ENCODE measurements at regions not wholly inside any gene's neighbourhood (a gene's known extent, or its start where the extent isn't known, plus 50 kb on each side); places are given as distances from the start of the nearest gene placed in this dataset.
"Not testable (repeated sequence)": the region's sequence is repeated elsewhere in the genome, so short reads cannot be mapped to it uniquely, and the experiment has no call there.

DNA sequence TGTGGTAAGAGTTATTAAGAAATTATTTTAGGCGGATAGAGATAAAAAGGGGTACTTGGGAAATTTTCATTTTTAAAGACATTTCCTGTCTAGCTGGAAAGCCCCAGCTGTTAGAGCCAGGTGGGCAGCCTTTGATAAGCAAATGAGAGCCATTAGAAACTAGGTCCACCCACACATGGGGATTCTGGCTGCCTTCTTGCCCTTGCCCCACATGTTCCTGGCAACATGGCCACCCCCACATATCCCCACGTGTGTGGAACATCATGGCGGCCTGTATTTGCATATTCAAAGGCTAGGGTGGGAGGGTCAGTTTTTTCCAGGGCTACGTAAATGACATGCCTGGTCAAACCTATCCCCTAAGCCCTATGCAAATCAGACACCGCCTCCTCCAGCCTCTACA lies 1382.1 kb downstream of the AACS start:
- no peak for DNase-seq (ENCODE audit: low read depth)

GRCh38 chr12:126451809-126452208 lies 1386.6 kb downstream of the AACS start:
- DNase-seq (ENCODE audit: low read depth) = no peak

- DNase-seq (ENCODE audit: low read depth) = not testable (repeated sequence)
These were observed 1387.5 kb downstream of the AACS start for GRCh38 chr12:126452686-126453085.

DNA sequence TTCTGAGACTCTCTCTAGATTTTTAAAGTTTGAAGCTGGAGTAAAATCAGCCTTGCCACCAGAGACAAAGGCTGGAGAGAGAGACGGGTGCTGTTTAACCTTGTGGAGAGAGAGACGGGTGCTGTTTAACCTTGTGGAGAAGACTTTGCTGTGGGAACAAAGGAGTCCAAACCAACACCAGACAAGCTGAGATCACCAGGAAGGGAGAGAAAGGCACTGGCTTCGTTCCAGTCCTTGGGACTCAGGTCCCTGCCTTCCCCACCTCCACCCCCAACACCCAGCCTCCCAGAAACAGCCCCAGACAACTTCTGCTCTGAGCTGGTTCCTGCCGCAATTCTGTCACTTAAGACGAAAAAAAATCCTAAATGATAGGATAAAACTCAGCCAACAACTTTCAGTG lies 1389.3 kb downstream of the AACS start:
- DNase-seq (ENCODE audit: low read depth) = no peak

GRCh38 chr12:126457776-126458175 lies 1392.5 kb downstream of the AACS start:
- no peak for DNase-seq (ENCODE audit: low read depth)

GRCh38 chr12:126464153-126464552 lies 1398.9 kb downstream of the AACS start:
- DNase-seq (ENCODE audit: low read depth) = no peak

DNA sequence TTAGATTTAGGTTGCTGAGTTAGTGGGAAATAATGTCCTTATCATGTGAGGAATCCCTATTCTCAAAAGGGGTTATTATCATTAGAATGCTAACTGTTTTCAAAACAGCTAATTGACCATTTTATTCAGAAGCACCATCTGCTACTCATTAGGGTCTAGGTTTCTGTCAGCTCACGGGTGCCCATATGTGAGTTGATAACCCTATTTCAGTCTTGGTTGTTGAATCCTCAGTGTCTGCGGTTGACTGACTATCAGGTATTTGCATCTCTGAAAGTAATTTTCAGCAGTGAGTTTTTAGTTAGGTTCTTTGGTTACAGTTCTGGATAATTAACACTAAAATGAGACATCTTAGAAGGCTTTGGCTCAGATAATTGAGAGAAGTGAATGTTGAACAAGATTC lies 1404.0 kb downstream of the AACS start:
- no peak for DNase-seq (ENCODE audit: low read depth)

DNA sequence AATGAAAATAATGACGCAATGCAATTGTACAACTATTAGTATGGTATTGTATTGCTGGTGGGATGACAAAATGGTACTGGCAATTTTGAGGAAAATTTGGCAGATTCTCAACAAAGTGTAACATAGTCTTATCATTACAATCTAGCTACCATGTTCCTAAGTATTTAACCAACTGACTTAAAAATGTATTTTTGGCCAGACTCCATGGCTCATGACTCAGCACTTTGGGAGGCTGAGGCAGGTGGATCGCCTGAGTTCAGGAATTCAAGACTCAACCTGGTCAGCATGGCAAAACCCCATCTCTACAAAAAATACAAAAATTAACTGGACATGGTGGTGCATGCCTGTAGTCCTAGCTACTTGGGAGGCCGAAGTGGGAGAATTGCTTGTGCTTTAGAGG lies 1409.5 kb downstream of the AACS start:
- no peak for DNase-seq (ENCODE audit: low read depth)

DNA sequence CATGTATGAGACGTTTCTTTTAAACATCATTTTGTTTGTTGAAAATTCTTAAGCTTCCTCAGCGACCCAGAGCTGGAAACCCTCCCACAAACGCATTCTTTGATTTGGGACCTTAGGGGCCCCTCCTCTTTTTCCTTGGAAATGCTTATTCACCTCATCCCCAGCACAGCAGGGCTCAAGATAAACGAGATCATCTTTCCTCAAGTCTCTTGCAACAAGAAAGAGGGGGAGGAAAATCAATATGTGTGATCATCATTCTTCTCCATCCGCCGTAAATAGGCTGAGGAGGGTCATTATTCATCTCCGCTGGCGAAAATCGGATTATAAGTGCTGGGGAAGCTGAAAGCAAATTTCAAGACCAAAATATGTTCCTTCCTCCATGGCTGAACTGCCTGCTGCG lies 1415.2 kb downstream of the AACS start:
- DNase-seq (ENCODE audit: low read depth) = no peak

GRCh38 chr12:126481688-126482087 lies 1416.5 kb downstream of the AACS start:
- no peak for DNase-seq (ENCODE audit: low read depth)

DNA sequence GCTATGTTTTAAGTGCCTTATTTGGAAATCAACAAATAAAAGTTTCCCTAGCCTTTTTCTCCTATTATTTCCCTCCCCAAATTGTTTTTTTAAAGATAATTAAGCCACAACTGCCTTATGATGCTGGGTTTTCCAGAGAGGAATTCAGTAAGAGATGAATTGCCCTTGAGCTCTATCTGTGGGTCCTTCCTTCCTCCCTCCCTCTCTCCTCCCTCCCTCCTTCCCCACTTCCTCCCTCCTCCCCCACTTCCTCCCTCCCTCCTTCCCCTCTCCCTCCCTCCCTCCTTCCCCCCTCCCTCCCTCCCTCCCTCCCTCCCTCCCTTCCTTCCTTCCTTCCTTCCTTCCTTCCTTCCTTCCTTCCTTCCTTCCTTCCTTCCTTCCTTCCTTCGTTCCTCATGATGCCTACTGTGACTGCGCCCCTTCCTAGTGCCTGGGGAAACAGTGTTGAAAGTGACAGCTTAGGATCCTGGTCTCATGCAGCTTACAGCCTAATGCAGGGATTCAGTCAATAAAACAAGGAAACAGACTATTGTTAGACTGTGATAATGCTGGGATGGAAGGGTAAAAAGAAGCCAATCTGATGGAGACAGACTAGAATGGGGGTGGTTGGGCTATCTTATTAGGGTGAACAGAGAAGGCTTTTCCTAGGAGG lies 1417.1 kb downstream of the AACS start:
- DNase-seq (ENCODE audit: low read depth) = no peak

- DNase-seq (ENCODE audit: low read depth) = peak; percentile 27
These were observed 1418.2 kb downstream of the AACS start for GRCh38 chr12:126483145-126484068.

DNA sequence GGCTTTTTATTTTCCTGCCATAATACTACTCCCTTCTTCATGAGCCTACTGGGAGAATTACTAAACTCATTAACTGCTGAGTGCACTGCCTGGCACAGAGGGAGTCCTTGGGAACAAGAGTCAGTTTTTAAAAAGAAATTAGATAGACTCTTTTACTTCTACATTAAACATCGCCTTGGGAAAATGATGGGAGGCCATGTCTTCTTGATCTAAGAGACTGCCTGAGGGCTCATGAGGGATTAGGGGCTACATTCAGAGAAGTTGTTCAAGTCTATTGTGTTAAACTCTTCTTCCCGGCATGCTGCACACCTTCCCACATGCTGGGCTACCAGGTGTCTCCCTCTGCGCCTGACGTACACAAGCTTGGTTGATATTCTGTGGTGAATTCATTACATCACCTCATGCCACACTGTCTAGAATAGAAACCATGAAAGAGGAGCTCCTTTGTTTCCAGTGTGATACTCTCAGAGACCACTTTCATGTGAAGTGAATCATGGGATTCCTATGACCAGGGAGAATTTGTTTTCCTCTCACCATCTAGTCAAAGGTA lies 1422.3 kb downstream of the AACS start:
- peak; percentile 21 for DNase-seq (ENCODE audit: low read depth)

- no peak for DNase-seq (ENCODE audit: low read depth)
These were observed 1423.6 kb downstream of the AACS start for GRCh38 chr12:126488806-126489205.

GRCh38 chr12:126492181-126492580 lies 1426.9 kb downstream of the AACS start:
- DNase-seq (ENCODE audit: low read depth) = no peak

GRCh38 chr12:126493366-126494108 lies 1428.3 kb downstream of the AACS start:
- peak; percentile 9 for DNase-seq (ENCODE audit: low read depth)

DNA sequence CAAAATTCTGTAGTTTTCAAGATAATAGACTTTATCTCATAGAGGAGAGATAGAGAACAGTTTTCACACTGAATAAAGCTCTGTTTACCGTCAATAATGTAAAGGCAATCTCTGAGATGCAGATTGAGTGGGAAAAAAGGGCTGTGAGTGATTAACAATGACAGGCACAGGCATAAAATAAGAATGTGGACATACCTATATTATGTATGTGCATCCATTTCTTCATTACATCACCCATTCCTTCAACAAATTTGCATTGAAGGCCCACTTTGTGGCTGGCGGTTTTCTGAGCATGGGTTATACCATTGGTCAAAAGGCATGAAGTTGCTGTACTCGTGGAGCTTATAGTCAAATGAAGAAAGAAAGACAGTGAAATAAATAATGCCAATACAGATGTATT lies 1431.0 kb downstream of the AACS start:
- no peak for DNase-seq (ENCODE audit: low read depth)

- DNase-seq (ENCODE audit: low read depth) = no peak
These were observed 1441.4 kb downstream of the AACS start for GRCh38 chr12:126506426-126507182.

GRCh38 chr12:126507231-126507630 lies 1442.0 kb downstream of the AACS start:
- DNase-seq (ENCODE audit: low read depth) = no peak

- DNase-seq (ENCODE audit: low read depth) = no peak
These were observed 1444.3 kb downstream of the AACS start for GRCh38 chr12:126509572-126509971.

GRCh38 chr12:126510630-126511029 lies 1445.4 kb downstream of the AACS start:
- DNase-seq (ENCODE audit: low read depth) = no peak
